ENCODE measurements at regions not wholly inside any gene's neighbourhood (a gene's known extent, or its start where the extent isn't known, plus 50 kb on each side); places are given as distances from the start of the nearest gene placed in this dataset.

DNA sequence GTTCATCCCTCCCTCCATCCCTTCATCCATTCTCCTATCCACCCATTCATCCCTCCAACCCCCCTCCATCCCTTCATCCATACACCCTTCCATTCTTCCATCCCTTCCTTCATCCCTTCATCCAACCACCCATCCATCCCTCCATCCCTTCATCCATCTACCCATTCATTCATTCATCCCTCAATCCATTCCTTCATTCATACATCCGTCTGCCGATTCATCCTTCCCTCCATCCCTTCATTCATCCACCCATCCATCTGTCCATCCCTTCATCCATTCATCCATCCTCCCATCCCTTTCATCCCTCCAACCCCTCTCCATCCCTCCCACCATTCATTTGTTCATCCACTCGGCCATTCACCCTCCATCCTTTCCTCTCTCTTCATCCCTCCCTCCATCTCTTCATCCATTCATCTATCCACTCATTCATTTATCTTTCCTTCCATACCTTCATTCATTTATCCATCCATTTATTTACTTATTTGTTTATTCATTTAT is 95.7 kb downstream of the FOXL1 start:
- Histone ChIP-seq H3K27me3 (ENCODE audit: insufficient read depth, low read length, poor library complexity) (no peaks in the 10 kb centered on the region), H3K4ac (ENCODE audit: low read depth, low read length) (no peak overlapping the region), H3K56ac (ENCODE audit: low read length) (no peak overlapping the region), H2AK5ac (ENCODE audit: low read length) (no peak overlapping the region), H3K4me1 (ENCODE audit: control insufficient read depth, low read depth, low read length) (no peaks in the 10 kb centered on the region), H3K23ac (ENCODE audit: low read length) (no peak overlapping the region), H3K79me2 (ENCODE audit: control insufficient read depth, insufficient read depth, low read length) (no peaks in the 10 kb centered on the region), H3K9ac (ENCODE audit: low read length) (no peak overlapping the region), H4K5ac (ENCODE audit: low read length) (no peak overlapping the region), H3K36me3 (ENCODE audit: control insufficient read depth, insufficient read depth, low read length) (no peaks in the 10 kb centered on the region), H3K79me1 (ENCODE audit: low read length) (no peaks in the 10 kb centered on the region), H2BK5ac (ENCODE audit: low read length) (no peak overlapping the region), H3K27ac (ENCODE audit: low read depth, low read length) (no peak overlapping the region), H3K4me3 (ENCODE audit: low read length) (no peak overlapping the region), H3K4me2 (ENCODE audit: low read length) (no peak overlapping the region), H2BK120ac (ENCODE audit: low read depth, low read length) (no peak overlapping the region), H4K8ac (ENCODE audit: low read depth, low read length) (no peak overlapping the region), H3K18ac (ENCODE audit: low read length) (no peak overlapping the region), H2BK15ac (replicated peaks; ENCODE audit: low read depth) (no peak overlapping the region)
- no peak for DNase-seq
- WGBS (ENCODE audit: extremely low coverage, insufficient coverage, low lambda C conversion rate) = 100% methylated on average over 3 of the region's 3 CpGs

DNA sequence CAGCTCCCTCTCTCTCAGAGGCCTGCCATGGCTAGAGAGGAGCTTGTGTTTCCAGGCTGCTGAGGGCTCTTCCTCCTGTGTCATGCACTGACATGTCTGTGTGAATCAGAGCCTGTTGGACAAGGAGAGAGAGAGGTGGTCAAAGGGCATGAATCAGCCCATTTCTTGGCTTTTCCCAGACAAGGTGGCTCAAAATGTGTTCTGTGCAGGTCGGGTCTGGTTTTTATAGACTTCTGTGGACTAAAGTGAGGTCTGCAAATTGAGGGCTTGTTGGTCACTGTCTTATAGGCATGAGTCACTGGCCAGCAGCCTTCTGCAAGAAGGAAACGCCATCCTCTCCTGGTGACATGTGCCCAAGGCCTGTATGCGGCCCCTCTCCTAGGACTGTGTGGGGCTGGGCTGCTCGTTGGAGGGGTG is 97.9 kb downstream of the FOXL1 start:
- Histone ChIP-seq H3K23ac (ENCODE audit: low read length) (no peak overlapping the region), H3K27me3 (ENCODE audit: insufficient read depth, low read length, poor library complexity) (no peaks in the 10 kb centered on the region), H2BK15ac (replicated peaks; ENCODE audit: low read depth) (no peak overlapping the region), H3K79me2 (ENCODE audit: control insufficient read depth, insufficient read depth, low read length) (no peaks in the 10 kb centered on the region), H3K9ac (ENCODE audit: low read length) (no peak overlapping the region), H3K56ac (ENCODE audit: low read length) (no peak overlapping the region), H2BK5ac (ENCODE audit: low read length) (no peak overlapping the region), H3K4me3 (ENCODE audit: low read length) (no peak overlapping the region), H3K36me3 (ENCODE audit: control insufficient read depth, insufficient read depth, low read length) (no peaks in the 10 kb centered on the region), H2BK120ac (ENCODE audit: low read depth, low read length) (no peak overlapping the region), H4K8ac (ENCODE audit: low read depth, low read length) (no peak overlapping the region), H2AK5ac (ENCODE audit: low read length) (no peak overlapping the region), H3K4ac (ENCODE audit: low read depth, low read length) (no peak overlapping the region), H3K27ac (ENCODE audit: low read depth, low read length) (no peak overlapping the region), H3K79me1 (ENCODE audit: low read length) (no peaks in the 10 kb centered on the region), H3K4me2 (ENCODE audit: low read length) (no peak overlapping the region), H3K18ac (ENCODE audit: low read length) (no peak overlapping the region), H3K4me1 (ENCODE audit: control insufficient read depth, low read depth, low read length) (no peaks in the 10 kb centered on the region), H4K5ac (ENCODE audit: low read length) (no peak overlapping the region)
- DNase-seq = no peak
- WGBS (ENCODE audit: extremely low coverage, insufficient coverage, low lambda C conversion rate) = no CpG with 5 or more reads among the region's 4 CpGs

DNA sequence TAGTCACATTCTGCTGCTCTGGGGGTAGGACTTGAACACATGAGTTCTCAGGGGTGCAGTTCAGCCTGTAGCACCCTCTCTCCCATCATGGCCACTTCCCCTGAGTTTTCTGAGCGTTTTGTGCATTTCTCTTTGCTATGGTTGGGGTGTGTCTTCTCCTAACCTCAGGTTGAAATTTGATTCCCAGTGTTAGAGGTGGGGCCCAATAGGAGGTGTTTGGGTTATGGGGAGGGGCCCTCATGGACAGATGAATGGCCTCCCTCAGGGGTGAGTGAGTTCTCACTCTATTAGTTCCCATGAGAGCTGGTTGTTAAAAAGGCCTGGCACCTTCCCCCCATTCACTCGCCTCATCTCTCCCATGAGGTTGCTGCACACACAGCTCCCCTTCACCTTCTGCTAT is 101.1 kb downstream of the FOXL1 start:
- no peak overlapping the region for H3K18ac ChIP-seq (ENCODE audit: low read length)
- no peaks in the 10 kb centered on the region for H3K27me3 ChIP-seq (ENCODE audit: insufficient read depth, low read length, poor library complexity)
- no peak overlapping the region for H3K56ac ChIP-seq (ENCODE audit: low read length)
- H2BK120ac ChIP-seq (ENCODE audit: low read depth, low read length) = no peak overlapping the region
- no peak overlapping the region for H2AK5ac ChIP-seq (ENCODE audit: low read length)
- DNase-seq = no peak
- H3K79me2 ChIP-seq (ENCODE audit: control insufficient read depth, insufficient read depth, low read length) = no peaks in the 10 kb centered on the region
- H3K4me2 ChIP-seq (ENCODE audit: low read length) = no peak overlapping the region
- no peak overlapping the region for H3K27ac ChIP-seq (ENCODE audit: low read depth, low read length)
- no peak overlapping the region for H4K8ac ChIP-seq (ENCODE audit: low read depth, low read length)
- no peaks in the 10 kb centered on the region for H3K79me1 ChIP-seq (ENCODE audit: low read length)
- H3K4ac ChIP-seq (ENCODE audit: low read depth, low read length) = no peak overlapping the region
- H3K4me1 ChIP-seq (ENCODE audit: control insufficient read depth, low read depth, low read length) = no peaks in the 10 kb centered on the region
- no peak overlapping the region for H4K5ac ChIP-seq (ENCODE audit: low read length)
- H2BK15ac ChIP-seq (replicated peaks; ENCODE audit: low read depth) = no peak overlapping the region
- no CpG with 5 or more reads among the region's 2 CpGs for WGBS (ENCODE audit: extremely low coverage, insufficient coverage, low lambda C conversion rate)
- no peak overlapping the region for H3K9ac ChIP-seq (ENCODE audit: low read length)
- H3K23ac ChIP-seq (ENCODE audit: low read length) = no peak overlapping the region
- no peak overlapping the region for H2BK5ac ChIP-seq (ENCODE audit: low read length)
- H3K36me3 ChIP-seq (ENCODE audit: control insufficient read depth, insufficient read depth, low read length) = no peaks in the 10 kb centered on the region
- no peak overlapping the region for H3K4me3 ChIP-seq (ENCODE audit: low read length)

- WGBS (ENCODE audit: extremely low coverage, insufficient coverage, low lambda C conversion rate) = no CpG with 5 or more reads among the region's 5 CpGs
- Histone ChIP-seq H4K8ac (ENCODE audit: low read depth, low read length) (no peak overlapping the region), H3K79me2 (ENCODE audit: control insufficient read depth, insufficient read depth, low read length) (no peaks in the 10 kb centered on the region), H3K4me2 (ENCODE audit: low read length) (no peak overlapping the region), H3K18ac (ENCODE audit: low read length) (no peak overlapping the region), H3K4me1 (ENCODE audit: control insufficient read depth, low read depth, low read length) (no peaks in the 10 kb centered on the region), H2BK15ac (replicated peaks; ENCODE audit: low read depth) (no peak overlapping the region), H2AK5ac (ENCODE audit: low read length) (no peak overlapping the region), H3K56ac (ENCODE audit: low read length) (no peak overlapping the region), H3K9ac (ENCODE audit: low read length) (no peak overlapping the region), H3K27ac (ENCODE audit: low read depth, low read length) (no peak overlapping the region), H3K4me3 (ENCODE audit: low read length) (no peak overlapping the region), H3K27me3 (ENCODE audit: insufficient read depth, low read length, poor library complexity) (no peaks in the 10 kb centered on the region), H4K5ac (ENCODE audit: low read length) (no peak overlapping the region), H2BK5ac (ENCODE audit: low read length) (no peak overlapping the region), H3K23ac (ENCODE audit: low read length) (no peak overlapping the region), H3K36me3 (ENCODE audit: control insufficient read depth, insufficient read depth, low read length) (no peaks in the 10 kb centered on the region), H3K79me1 (ENCODE audit: low read length) (no peaks in the 10 kb centered on the region), H2BK120ac (ENCODE audit: low read depth, low read length) (no peak overlapping the region), H3K4ac (ENCODE audit: low read depth, low read length) (no peak overlapping the region)
- DNase-seq = no peak
Measured at GRCh38 chr16:86680162-86680561, 101.8 kb downstream of the FOXL1 start.

- Histone ChIP-seq H3K4me2 (ENCODE audit: low read length) (no peak overlapping the region), H3K56ac (ENCODE audit: low read length) (no peak overlapping the region), H3K36me3 (ENCODE audit: control insufficient read depth, insufficient read depth, low read length) (no peaks in the 10 kb centered on the region), H2BK15ac (replicated peaks; ENCODE audit: low read depth) (no peak overlapping the region), H3K79me1 (ENCODE audit: low read length) (no peaks in the 10 kb centered on the region), H4K5ac (ENCODE audit: low read length) (no peak overlapping the region), H2BK5ac (ENCODE audit: low read length) (no peak overlapping the region), H3K9ac (ENCODE audit: low read length) (no peak overlapping the region), H3K79me2 (ENCODE audit: control insufficient read depth, insufficient read depth, low read length) (no peaks in the 10 kb centered on the region), H3K23ac (ENCODE audit: low read length) (no peak overlapping the region), H4K8ac (ENCODE audit: low read depth, low read length) (no peak overlapping the region), H3K27ac (ENCODE audit: low read depth, low read length) (no peak overlapping the region), H2AK5ac (ENCODE audit: low read length) (no peak overlapping the region), H3K18ac (ENCODE audit: low read length) (no peak overlapping the region), H2BK120ac (ENCODE audit: low read depth, low read length) (no peak overlapping the region), H3K27me3 (ENCODE audit: insufficient read depth, low read length, poor library complexity) (no peaks in the 10 kb centered on the region), H3K4me3 (ENCODE audit: low read length) (no peak overlapping the region), H3K4ac (ENCODE audit: low read depth, low read length) (no peak overlapping the region), H3K4me1 (ENCODE audit: control insufficient read depth, low read depth, low read length) (no peaks in the 10 kb centered on the region)
- no peak for DNase-seq
- WGBS (ENCODE audit: extremely low coverage, insufficient coverage, low lambda C conversion rate) = no CpG with 5 or more reads among the region's 8 CpGs
Measured at GRCh38 chr16:86680661-86681030, 102.3 kb downstream of the FOXL1 start.

DNA sequence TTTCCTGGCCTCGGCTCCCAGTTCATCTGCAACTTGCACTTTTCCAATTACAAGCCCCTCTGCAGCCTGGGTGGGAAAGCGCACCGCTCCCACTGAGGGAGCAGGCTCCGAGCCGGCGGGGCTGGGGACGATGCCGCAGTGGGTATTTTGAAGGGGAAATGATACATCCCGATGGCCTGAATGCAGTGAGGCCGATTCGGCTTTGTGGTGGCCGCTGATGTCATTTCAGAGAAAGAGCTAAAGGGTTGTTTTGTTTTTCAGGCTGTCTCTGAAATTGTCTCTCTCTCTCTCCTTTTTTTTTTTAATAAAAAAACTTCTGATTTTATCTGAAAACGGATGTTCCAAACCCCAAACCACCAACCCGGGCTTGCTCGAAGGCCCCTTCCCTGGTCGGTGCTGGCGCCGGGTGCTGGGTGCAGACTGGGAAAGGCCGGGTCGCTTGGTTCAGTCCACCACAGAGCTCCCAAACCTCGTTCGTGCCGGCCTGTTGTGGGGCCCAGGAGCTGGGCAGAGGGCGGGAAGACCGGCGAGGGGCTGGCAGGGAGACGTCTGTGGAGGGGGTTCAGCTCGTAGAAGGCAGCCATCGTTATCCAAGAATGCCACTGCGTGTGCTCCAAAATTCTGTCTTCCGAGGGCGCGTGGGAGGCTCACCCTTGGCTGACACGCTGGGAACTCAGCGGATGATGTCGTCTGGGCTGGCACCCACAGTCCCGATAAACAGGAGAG is 102.8 kb downstream of the FOXL1 start:
- Histone ChIP-seq H3K4me2 (ENCODE audit: low read length) (no peak overlapping the region), H3K79me1 (ENCODE audit: low read length) (no peaks in the 10 kb centered on the region), H3K9ac (ENCODE audit: low read length) (no peak overlapping the region), H3K27ac (ENCODE audit: low read depth, low read length) (no peak overlapping the region), H2AK5ac (ENCODE audit: low read length) (no peak overlapping the region), H3K36me3 (ENCODE audit: control insufficient read depth, insufficient read depth, low read length) (no peaks in the 10 kb centered on the region), H2BK5ac (ENCODE audit: low read length) (no peak overlapping the region), H4K8ac (ENCODE audit: low read depth, low read length) (no peak overlapping the region), H2BK15ac (replicated peaks; ENCODE audit: low read depth) (no peak overlapping the region), H4K5ac (ENCODE audit: low read length) (no peak overlapping the region), H3K56ac (ENCODE audit: low read length) (no peak overlapping the region), H3K79me2 (ENCODE audit: control insufficient read depth, insufficient read depth, low read length) (no peaks in the 10 kb centered on the region), H3K18ac (ENCODE audit: low read length) (no peak overlapping the region), H3K27me3 (ENCODE audit: insufficient read depth, low read length, poor library complexity) (no peaks in the 10 kb centered on the region), H3K4me3 (ENCODE audit: low read length) (no peak overlapping the region), H2BK120ac (ENCODE audit: low read depth, low read length) (no peak overlapping the region), H3K23ac (ENCODE audit: low read length) (no peak overlapping the region), H3K4me1 (ENCODE audit: control insufficient read depth, low read depth, low read length) (no peaks in the 10 kb centered on the region), H3K4ac (ENCODE audit: low read depth, low read length) (no peak overlapping the region)
- DNase-seq = no peak
- no CpG with 5 or more reads among the region's 37 CpGs for WGBS (ENCODE audit: extremely low coverage, insufficient coverage, low lambda C conversion rate)
